Breast epithelium (tissue), 3 donors: ENCODE measurements at regions not wholly inside any gene's neighbourhood (a gene's known extent, or its start where the extent isn't known, plus 50 kb on each side); places are given as distances from the start of the nearest gene placed in this dataset.

Experiments used
- CTCF ChIP-seq, 3 donors: fragments of 450-650 bp; IDR thresholded peaks; one replicate each; pipeline ENCODE4 v1.5.1; 2016 to 2017; ENCODE audit warnings: antibody characterized with exemption in 3 of 3, mild to moderate bottlenecking in 3 of 3, moderate library complexity in 3 of 3
- POLR2AphosphoS5 ChIP-seq, 3 donors: sonication (generic); formaldehyde crosslinking; IDR thresholded peaks; one replicate each; pipeline ENCODE4 v1.6.1; 2017; ENCODE audit warnings: antibody characterized with exemption in 3 of 3

- TF ChIP-seq CTCF (IDR thresholded peaks at IDR 0.05) = no peak
- TF ChIP-seq POLR2AphosphoS5 (IDR thresholded peaks at IDR 0.05) = no peak
Measured at GRCh38 chr12:63036974-63037335, 102.0 kb upstream of the PPM1H start.
